Left lung (tissue), 4 donors: ENCODE measurements at regions not wholly inside any gene's neighbourhood (a gene's known extent, or its start where the extent isn't known, plus 50 kb on each side); places are given as distances from the start of the nearest gene placed in this dataset.

Experiments used
- ATAC-seq: fragments of 200-7000 bp; cut with Tn5 transposase; one replicate; pipeline ENCODE4 v1.9.1; 2020; ENCODE audit warnings: moderate library complexity
- DNase-seq, 4 donors: peaks; one replicate each; pipeline ENCODE4 v3.0.0-alpha.2; 2013 to 2020
- H3K27ac ChIP-seq, 2 donors: fragments of 200-600 bp; sonication (generic) in 1 of 2; one replicate each; pipeline versions ENCODE4 v1.5.0 to v1.8.0; 2020 to 2021
- H3K27me3 ChIP-seq, 2 donors: fragments of 200-600 bp; sonication (generic) in 1 of 2; one replicate each; pipeline versions ENCODE4 v1.5.0 to v1.8.0; 2020 to 2021
- H3K36me3 ChIP-seq, 2 donors: fragments of 200-600 bp; sonication (generic) in 1 of 2; one replicate each; pipeline versions ENCODE4 v1.5.0 to v1.8.0; 2020 to 2021
- H3K4me1 ChIP-seq, 2 donors: fragments of 200-600 bp; one replicate each; pipeline ENCODE4 v1.8.0; 2021
- H3K4me3 ChIP-seq, 2 donors: fragments of 200-600 bp; sonication (generic) in 1 of 2; one replicate each; pipeline versions ENCODE4 v1.5.0 to v1.8.0; 2020 to 2021; ENCODE audit warnings: mild to moderate bottlenecking in 1 of 2
- H3K9me3 ChIP-seq, 2 donors: fragments of 200-600 bp; sonication (generic) in 1 of 2; one replicate each; pipeline versions ENCODE4 v1.5.0 to v1.8.0; 2020 to 2021
- intact Hi-C, 2 donors: fragments of 100-400 bp; cut with DNase I; formaldehyde crosslinking; loops; one replicate each; pipeline versions ENCODE4 v1.11.2 to v1.14.2; 2022
- TF ChIP-seq, protein P1 (sequence below), 2 donors: fragments of 200-600 bp; sonication (generic) in 1 of 2; IDR thresholded peaks; one replicate each; pipeline versions ENCODE4 v1.5.0 to v1.8.0; 2021; ENCODE audit warnings: antibody characterized with exemption in 2 of 2
- donor health status: DM: no; HTN: yes; CAD: no.
- donor health status: DM: no; HTN: no; CAD: no.

DNA sequence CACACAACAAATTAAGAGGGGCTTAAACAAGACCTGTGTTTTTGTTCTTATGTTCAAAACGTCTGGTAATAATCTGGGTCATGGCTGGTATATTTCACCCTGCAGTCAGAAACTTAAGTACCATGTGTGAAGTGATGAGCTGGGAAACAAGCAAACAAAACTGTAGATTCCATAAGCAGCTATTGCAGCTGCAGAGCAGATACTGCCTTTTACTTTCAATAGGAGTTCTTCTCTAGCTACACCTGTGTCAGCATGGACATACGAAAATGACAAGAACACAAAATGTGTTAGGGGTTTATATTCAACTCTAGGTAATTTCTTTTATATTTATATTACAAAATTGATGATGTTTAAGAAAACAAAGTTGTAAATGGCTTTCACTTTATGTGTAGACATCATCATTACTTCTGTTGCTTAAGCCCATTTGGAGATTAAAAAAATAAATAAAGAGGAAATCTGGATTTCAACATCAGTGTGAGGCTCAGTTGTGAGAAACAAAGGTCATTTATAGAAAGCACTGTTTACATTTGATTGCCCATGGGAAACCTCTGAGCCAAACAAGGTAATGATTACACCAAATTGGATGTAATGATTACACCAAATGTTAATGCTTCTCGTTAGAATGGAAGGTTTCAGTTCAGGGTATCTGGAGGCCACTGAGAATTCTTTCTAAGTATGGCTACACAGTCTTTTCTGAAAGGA, 451.0 kb upstream of the SLC10A2 start:
- H3K27me3 ChIP-seq: no peaks in the 10 kb centered on the region
- intact Hi-C loops: no loop called here
- no peak for DNase-seq
- TF ChIP-seq, protein P1, sequence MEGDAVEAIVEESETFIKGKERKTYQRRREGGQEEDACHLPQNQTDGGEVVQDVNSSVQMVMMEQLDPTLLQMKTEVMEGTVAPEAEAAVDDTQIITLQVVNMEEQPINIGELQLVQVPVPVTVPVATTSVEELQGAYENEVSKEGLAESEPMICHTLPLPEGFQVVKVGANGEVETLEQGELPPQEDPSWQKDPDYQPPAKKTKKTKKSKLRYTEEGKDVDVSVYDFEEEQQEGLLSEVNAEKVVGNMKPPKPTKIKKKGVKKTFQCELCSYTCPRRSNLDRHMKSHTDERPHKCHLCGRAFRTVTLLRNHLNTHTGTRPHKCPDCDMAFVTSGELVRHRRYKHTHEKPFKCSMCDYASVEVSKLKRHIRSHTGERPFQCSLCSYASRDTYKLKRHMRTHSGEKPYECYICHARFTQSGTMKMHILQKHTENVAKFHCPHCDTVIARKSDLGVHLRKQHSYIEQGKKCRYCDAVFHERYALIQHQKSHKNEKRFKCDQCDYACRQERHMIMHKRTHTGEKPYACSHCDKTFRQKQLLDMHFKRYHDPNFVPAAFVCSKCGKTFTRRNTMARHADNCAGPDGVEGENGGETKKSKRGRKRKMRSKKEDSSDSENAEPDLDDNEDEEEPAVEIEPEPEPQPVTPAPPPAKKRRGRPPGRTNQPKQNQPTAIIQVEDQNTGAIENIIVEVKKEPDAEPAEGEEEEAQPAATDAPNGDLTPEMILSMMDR (IDR thresholded peaks at IDR 0.05): no peak
- H3K4me3 ChIP-seq: no peak overlapping the region
- no peaks in the 10 kb centered on the region for H3K36me3 ChIP-seq
- no peak for ATAC-seq
- H3K9me3 ChIP-seq: no peaks in the 10 kb centered on the region
- no peak overlapping the region for H3K27ac ChIP-seq
- no peaks in the 10 kb centered on the region for H3K4me1 ChIP-seq

- intact Hi-C loops: no loop called here
- H3K27me3 ChIP-seq: no peaks in the 10 kb centered on the region
- TF ChIP-seq, protein P1 (IDR thresholded peaks at IDR 0.05): no peak
Observed at GRCh38 chr13:103516015-103516795, 450.0 kb upstream of the SLC10A2 start.

GRCh38 chr13:103515410-103515809, 449.2 kb upstream of the SLC10A2 start:
- Histone ChIP-seq H3K4me3 (no peak overlapping the region), H3K27ac (no peak overlapping the region), H3K4me1 (no peaks in the 10 kb centered on the region), H3K9me3 (no peaks in the 10 kb centered on the region), H3K36me3 (no peaks in the 10 kb centered on the region), H3K27me3 (no peaks in the 10 kb centered on the region)
- TF ChIP-seq, protein P1 (IDR thresholded peaks at IDR 0.05): no peak
- no peak for ATAC-seq
- DNase-seq: no peak
- intact Hi-C loops: no loop called here

More at GRCh38 chr13:103516015-103516795, 450.0 kb upstream of the SLC10A2 start:
- no peaks in the 10 kb centered on the region for H3K4me1 ChIP-seq
- ATAC-seq (no peak), DNase-seq (no peak)
- H3K27ac ChIP-seq: no peak overlapping the region
- H3K4me3 ChIP-seq: no peak overlapping the region
- no peaks in the 10 kb centered on the region for H3K36me3 ChIP-seq
- no peaks in the 10 kb centered on the region for H3K9me3 ChIP-seq

DNA sequence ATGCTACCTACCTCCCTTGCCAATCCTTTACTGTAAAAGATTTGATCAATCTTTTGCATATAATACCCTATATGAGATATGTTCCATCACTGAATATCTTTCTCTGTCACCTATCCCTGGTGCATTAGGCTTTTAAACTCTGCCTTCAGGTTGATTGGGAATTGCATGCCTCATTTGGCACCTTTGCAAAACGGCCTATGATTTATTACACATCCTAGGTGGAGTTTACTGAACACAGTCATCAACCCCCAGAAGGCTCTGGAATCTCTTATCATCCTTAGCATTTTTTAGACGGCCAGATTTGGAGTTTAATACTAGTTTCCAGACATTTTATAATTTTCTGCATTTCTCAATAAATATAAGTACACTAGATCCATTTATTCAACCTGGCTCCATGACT, 448.4 kb upstream of the SLC10A2 start:
- Histone ChIP-seq H3K9me3 (peaks cover 0 to 5% of the 10 kb centered on the region in 2 donors), H3K36me3 (no peaks in the 10 kb centered on the region), H3K27me3 (no peaks in the 10 kb centered on the region), H3K4me1 (no peaks in the 10 kb centered on the region), H3K4me3 (no peak overlapping the region), H3K27ac (no peak overlapping the region)
- no peak for ATAC-seq
- TF ChIP-seq, protein P1 (IDR thresholded peaks at IDR 0.05): no peak
- intact Hi-C loops: no loop called here
- DNase-seq: no peak

DNA sequence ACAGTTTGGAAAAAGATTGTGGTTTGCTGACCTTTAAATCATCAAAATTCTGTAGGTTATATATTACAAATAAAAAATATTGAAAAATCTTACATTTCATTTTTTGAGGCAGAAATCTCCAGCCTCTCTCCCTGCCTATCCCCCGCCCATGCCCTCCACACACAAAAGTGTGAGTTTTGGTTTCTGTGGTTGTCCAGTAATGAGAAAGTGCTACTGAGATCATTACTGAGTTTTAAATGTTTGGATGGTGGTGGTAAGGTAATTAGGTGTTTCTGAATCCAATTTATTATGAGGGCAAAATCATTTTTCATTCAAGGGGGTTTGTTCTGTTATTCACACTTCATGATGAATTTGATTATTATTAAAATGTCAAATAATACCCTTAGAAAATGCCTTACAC, 448.0 kb upstream of the SLC10A2 start:
- no peak for ATAC-seq
- Histone ChIP-seq H3K27ac (no peak overlapping the region), H3K27me3 (no peaks in the 10 kb centered on the region), H3K36me3 (no peaks in the 10 kb centered on the region), H3K9me3 (peaks cover 0 to 5% of the 10 kb centered on the region in 2 donors), H3K4me3 (no peak overlapping the region), H3K4me1 (no peaks in the 10 kb centered on the region)
- no peak for DNase-seq
- TF ChIP-seq, protein P1 (IDR thresholded peaks at IDR 0.05): no peak
- intact Hi-C loops: no loop called here
